ENCODE measurements at regions not wholly inside any gene's neighbourhood (a gene's known extent, or its start where the extent isn't known, plus 50 kb on each side); places are given as distances from the start of the nearest gene placed in this dataset.

- Histone ChIP-seq H3K27ac (ENCODE audit: control insufficient read depth, insufficient read depth, low read length) (no peak overlapping the region), H3K9me1 (ENCODE audit: control insufficient read depth, extremely low read depth, insufficient read depth, low read length) (no peaks in the 10 kb centered on the region), H3K79me2 (ENCODE audit: control insufficient read depth, insufficient read depth, low read length) (no peaks in the 10 kb centered on the region), H3K9ac (ENCODE audit: control insufficient read depth, extremely low read depth, insufficient read depth, low read length) (no peak overlapping the region), H2AFZ (ENCODE audit: control insufficient read depth, low read length) (no peak overlapping the region), H3K4me1 (ENCODE audit: control insufficient read depth, extremely low read depth, insufficient read depth, low read length) (peaks cover 5% of the 10 kb centered on the region), H4K20me1 (ENCODE audit: control insufficient read depth, extremely low read depth, insufficient read depth, low read length) (no peaks in the 10 kb centered on the region), H3K4me3 (ENCODE audit: control insufficient read depth in 2 of 3, extremely low read depth in 1 of 3, insufficient read depth in 2 of 3, low read depth in 1 of 3, low read length in 3 of 3) (no peak overlapping the region), H3K9me3 (ENCODE audit: control insufficient read depth, low read depth, low read length) (no peaks in the 10 kb centered on the region), H3K27me3 (ENCODE audit: control insufficient read depth, extremely low read depth, insufficient read depth, low read length) (no peaks in the 10 kb centered on the region), H3K4me2 (ENCODE audit: control insufficient read depth, extremely low read depth, insufficient read depth, low read depth, low read length) (no peak overlapping the region), H3K36me3 (ENCODE audit: control insufficient read depth in 2 of 2, extremely low read depth in 1 of 2, insufficient read depth in 2 of 2, low read length in 2 of 2) (no peaks in the 10 kb centered on the region)
- TF ChIP-seq, protein P1, sequence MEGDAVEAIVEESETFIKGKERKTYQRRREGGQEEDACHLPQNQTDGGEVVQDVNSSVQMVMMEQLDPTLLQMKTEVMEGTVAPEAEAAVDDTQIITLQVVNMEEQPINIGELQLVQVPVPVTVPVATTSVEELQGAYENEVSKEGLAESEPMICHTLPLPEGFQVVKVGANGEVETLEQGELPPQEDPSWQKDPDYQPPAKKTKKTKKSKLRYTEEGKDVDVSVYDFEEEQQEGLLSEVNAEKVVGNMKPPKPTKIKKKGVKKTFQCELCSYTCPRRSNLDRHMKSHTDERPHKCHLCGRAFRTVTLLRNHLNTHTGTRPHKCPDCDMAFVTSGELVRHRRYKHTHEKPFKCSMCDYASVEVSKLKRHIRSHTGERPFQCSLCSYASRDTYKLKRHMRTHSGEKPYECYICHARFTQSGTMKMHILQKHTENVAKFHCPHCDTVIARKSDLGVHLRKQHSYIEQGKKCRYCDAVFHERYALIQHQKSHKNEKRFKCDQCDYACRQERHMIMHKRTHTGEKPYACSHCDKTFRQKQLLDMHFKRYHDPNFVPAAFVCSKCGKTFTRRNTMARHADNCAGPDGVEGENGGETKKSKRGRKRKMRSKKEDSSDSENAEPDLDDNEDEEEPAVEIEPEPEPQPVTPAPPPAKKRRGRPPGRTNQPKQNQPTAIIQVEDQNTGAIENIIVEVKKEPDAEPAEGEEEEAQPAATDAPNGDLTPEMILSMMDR (optimal IDR thresholded peaks at IDR 0.05 in 1 of 3, IDR thresholded peaks at IDR 0.05 in 1 of 3, conservative IDR thresholded peaks at IDR 0.05 in 1 of 3; ENCODE audit: extremely low read depth in 1 of 3, insufficient read depth in 2 of 3, low read length in 3 of 3), result no peak
- TF ChIP-seq EZH2 (IDR thresholded peaks at IDR 0.05; ENCODE audit: low read length), result no peak
- DNase-seq (ENCODE audit: low read depth, low spot score), result no peak
- dilution Hi-C loops (cut with MboI; ENCODE audit: extremely low pct_ligation_motif_present, low sequenced_read_pairs), result no loop called here
- no peak for FAIRE-seq
These were observed 584.0 kb upstream of the CHAC2 start for GRCh38 chr2:53183581-53183980.

DNA sequence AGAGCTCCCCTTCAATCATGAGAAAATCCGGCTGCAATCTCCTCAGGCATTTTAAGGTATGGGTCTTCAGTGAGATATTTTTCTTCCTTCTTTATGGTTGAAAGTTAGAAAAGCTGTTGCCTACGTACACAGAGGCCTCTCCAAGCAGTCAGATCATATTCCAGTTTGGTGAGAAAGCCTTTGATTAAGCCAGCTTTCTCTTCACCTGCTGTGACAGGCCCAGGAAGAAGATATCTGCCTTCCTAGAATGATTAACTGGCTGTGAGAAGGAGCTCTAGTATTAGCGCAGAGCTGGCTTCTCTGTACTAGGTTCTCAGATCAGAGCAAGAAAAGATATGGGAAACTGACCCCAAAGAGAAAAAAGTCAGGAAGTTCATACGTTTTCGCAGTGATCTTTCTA lies 585.0 kb upstream of the CHAC2 start:
- no peak overlapping the region for H3K9ac ChIP-seq (ENCODE audit: control insufficient read depth, extremely low read depth, insufficient read depth, low read length)
- no peak overlapping the region for H3K4me2 ChIP-seq (ENCODE audit: control insufficient read depth, extremely low read depth, insufficient read depth, low read depth, low read length)
- no peak overlapping the region for H3K4me3 ChIP-seq (ENCODE audit: control insufficient read depth in 2 of 3, extremely low read depth in 1 of 3, insufficient read depth in 2 of 3, low read depth in 1 of 3, low read length in 3 of 3)
- no peaks in the 10 kb centered on the region for H3K27me3 ChIP-seq (ENCODE audit: control insufficient read depth, extremely low read depth, insufficient read depth, low read length)
- TF ChIP-seq EZH2 (IDR thresholded peaks at IDR 0.05; ENCODE audit: low read length), result no peak
- TF ChIP-seq, protein P1 (optimal IDR thresholded peaks at IDR 0.05 in 1 of 3, IDR thresholded peaks at IDR 0.05 in 1 of 3, conservative IDR thresholded peaks at IDR 0.05 in 1 of 3; ENCODE audit: extremely low read depth in 1 of 3, insufficient read depth in 2 of 3, low read length in 3 of 3), result no peak
- no peak overlapping the region for H3K27ac ChIP-seq (ENCODE audit: control insufficient read depth, insufficient read depth, low read length)
- no peaks in the 10 kb centered on the region for H3K79me2 ChIP-seq (ENCODE audit: control insufficient read depth, insufficient read depth, low read length)
- dilution Hi-C loops (cut with MboI; ENCODE audit: extremely low pct_ligation_motif_present, low sequenced_read_pairs), result no loop called here
- H3K36me3 ChIP-seq (ENCODE audit: control insufficient read depth in 2 of 2, extremely low read depth in 1 of 2, insufficient read depth in 2 of 2, low read length in 2 of 2), result no peaks in the 10 kb centered on the region
- no peak for DNase-seq (ENCODE audit: low read depth, low spot score)
- H4K20me1 ChIP-seq (ENCODE audit: control insufficient read depth, extremely low read depth, insufficient read depth, low read length), result no peaks in the 10 kb centered on the region
- H3K9me1 ChIP-seq (ENCODE audit: control insufficient read depth, extremely low read depth, insufficient read depth, low read length), result no peaks in the 10 kb centered on the region
- H3K4me1 ChIP-seq (ENCODE audit: control insufficient read depth, extremely low read depth, insufficient read depth, low read length), result peaks cover 5% of the 10 kb centered on the region
- peak; percentile 69 for FAIRE-seq
- peak overlapping the region; percentile 54 for H2AFZ ChIP-seq (ENCODE audit: control insufficient read depth, low read length)
- no peaks in the 10 kb centered on the region for H3K9me3 ChIP-seq (ENCODE audit: control insufficient read depth, low read depth, low read length)
